Right ventricle myocardium inferior (tissue), 1 donor: ENCODE measurements at regions not wholly inside any gene's neighbourhood (a gene's known extent, or its start where the extent isn't known, plus 50 kb on each side); places are given as distances from the start of the nearest gene placed in this dataset.

Experiments used
- ATAC-seq: fragments of 200-7000 bp; cut with Tn5 transposase; one replicate; pipeline ENCODE4 v1.9.1; 2020; ENCODE audit warnings: mild to moderate bottlenecking, moderate library complexity
- DNase-seq: peaks from one replicate; pipeline ENCODE4 v3.0.0; 2021; ENCODE audit errors: missing footprints
- intact Hi-C: fragments of 100-400 bp; cut with DNase I; formaldehyde crosslinking; loops from one replicate; pipeline ENCODE4 v1.11.0; 2022
- donor health status: DM: no; HTN: yes; CAD: no; lungs with severe emphysema.

DNA sequence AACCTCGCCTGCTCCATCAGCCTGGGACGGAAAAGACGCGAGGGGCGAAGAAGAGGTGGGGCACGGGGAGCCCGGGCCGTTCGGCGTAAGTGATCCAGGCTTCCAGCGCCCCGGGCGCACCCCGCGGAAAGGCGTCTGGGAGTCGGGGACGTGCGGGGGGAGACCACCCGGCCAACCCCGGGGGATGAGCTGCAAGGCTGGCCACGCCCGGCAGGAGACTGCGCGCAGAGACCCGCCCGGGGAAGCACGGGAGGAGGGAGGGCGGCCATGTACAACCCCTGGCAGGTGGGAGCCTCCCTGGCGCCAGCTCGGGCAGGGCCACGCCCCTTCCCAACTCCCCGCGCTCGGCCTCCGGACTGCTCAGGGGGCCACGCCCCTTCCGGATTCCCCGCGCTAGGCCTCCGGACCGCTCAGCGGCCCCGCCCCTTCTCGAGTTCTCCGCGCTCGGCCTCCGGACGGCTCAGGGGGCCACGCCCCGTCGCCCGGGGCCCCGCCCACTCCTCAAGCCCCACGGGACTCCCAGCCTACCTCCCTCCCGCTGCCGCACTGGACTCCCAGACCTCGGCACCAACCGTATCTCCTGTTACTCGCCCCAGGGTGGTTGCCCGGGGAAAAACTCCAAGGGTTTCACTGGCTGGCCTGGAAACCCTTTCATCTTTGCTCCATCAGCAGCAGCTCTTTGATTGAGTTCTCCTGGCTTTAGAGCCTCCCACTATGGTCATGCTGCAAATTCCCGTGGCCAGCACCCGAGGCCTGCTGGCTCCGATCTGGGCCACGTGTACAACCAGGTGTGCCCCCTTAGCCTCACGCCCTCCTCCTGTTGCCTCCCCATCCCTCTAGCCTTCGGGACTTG, 284.4 kb downstream of the ZEB1 start:
- intact Hi-C loops, result loop anchor here (2.0 to 10.0 kb wide), 6 partner anchors 94 to 849 kb away; partner anchors contain the start of genes ZEB1 and ZNF438
- DNase-seq, result peak; percentile 97
- ATAC-seq, result peak; percentile 96

DNA sequence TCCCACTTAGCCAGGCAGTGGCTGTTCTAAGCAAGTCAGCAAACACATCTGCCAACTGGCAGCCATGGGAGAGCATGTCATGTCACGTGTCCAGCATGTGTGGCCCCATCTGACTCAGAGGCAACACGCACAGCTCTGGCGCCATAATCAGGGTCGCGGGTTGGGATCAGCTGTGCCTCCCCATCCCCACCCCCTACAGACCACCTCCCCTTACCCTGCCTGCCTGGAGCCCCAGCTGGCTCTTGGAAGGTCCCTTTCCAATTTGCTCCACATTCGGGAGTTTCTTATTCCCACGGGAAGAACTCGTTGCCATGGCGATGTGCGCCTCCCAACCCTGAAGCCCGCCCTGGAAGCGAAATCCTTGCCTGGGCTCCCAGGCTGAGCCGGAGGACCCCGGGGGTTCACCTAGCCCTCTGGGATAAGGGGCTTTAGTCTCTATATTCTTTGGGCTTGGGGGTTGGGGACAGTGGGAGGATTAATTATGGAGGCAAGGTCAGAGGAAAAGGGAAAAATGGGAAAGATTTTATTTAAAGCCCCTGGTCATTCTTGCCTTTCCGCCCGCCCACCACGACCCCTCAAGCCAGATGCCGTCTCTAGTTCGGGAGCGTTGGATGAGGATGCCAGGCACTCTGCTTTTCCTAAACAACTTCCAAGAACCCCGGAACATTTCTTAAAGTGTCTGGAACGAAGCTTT, 283.7 kb downstream of the ZEB1 start:
- intact Hi-C loops, result loop anchor here (2.0 to 10.0 kb wide), 6 partner anchors 95 to 848 kb away; partner anchors contain the start of genes ZEB1 and ZNF438
- DNase-seq (peak; percentile 91), ATAC-seq (peak; percentile 75)

DNA sequence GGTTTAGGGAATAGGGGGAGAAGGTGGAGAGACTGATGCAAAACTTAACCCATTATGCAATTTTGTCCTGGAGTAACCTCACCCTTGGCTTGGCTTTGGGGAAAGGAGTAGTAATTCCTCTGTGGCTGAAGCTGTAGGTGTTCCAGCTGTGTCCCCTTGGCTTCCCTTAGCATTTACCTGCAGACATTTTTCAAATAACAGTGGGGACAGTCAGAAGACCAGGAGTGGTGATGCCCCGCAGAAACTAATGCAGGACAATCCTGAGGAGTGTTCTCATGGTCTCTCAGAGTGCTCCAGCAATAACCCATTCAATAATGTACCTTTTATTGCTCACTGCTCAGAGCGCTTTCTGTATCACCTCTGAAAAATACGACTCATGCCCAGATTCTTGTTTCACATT, 282.1 kb downstream of the ZEB1 start:
- intact Hi-C loops, result loop anchor here (5.0 to 10.0 kb wide), 5 partner anchors 96 to 846 kb away; partner anchors contain the start of genes ZEB1 and ZNF438

DNA sequence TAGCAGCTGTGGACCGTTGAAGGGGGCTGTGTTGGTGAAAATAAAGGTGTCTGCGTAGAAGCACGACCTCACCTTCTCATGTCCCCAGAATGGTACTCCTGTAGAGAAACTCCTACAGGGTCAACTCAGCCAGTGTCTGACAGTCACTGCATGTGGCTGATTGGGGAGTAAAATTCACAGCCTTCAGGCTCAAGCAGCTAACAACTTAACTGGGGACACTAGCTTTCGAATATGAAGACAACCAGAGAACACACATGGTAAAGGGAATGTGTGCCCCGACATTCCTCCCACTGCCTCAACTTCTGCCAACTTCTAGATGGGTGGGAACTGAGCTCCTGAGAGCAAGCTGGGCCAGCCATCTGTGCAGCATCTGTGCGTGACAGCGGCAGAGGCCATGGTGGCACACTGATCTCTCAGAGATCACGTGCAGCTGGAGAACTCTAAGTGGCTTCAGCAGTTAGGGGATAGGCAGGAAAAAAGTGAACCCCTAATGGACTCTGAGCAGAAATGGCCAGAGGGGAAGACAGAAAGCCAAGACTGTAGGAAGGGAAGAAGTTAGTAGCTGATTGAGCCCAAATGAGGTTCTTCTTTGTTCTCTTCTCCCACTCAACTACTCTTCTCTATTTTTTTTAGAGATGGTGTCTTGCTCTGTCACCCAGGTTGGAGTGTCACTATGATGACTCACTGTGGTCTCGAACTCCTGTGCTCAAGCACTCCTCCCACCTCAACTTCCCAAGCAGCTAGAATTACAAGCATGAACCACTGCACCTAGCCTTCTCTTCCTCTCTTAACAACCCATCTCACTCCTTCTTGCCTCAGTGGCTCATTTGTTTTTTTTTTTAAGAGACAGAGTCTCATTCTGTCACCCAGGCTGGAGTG, 280.8 kb downstream of the ZEB1 start:
- ATAC-seq (no peak), DNase-seq (no peak)
- intact Hi-C loops, result loop anchor here (5.0 to 10.0 kb wide), 5 partner anchors 97 to 845 kb away; partner anchors contain the start of genes ZEB1 and ZNF438

More for the DNA sequence above, 282.1 kb downstream of the ZEB1 start:
- no peak for DNase-seq
- no peak for ATAC-seq

GRCh38 chr10:31596765-31597164, 277.7 kb downstream of the ZEB1 start:
- DNase-seq (no peak), ATAC-seq (no peak)
- intact Hi-C loops, result no loop called here

- no peak for DNase-seq
- intact Hi-C loops, result no loop called here
- no peak for ATAC-seq
Observed at GRCh38 chr10:31595992-31596391, 277.0 kb downstream of the ZEB1 start.

- no peak for ATAC-seq
- intact Hi-C loops, result no loop called here
- no peak for DNase-seq
Observed at GRCh38 chr10:31594347-31594873, 275.4 kb downstream of the ZEB1 start.

GRCh38 chr10:31593124-31593523, 274.1 kb downstream of the ZEB1 start:
- no peak for DNase-seq
- ATAC-seq, result no peak
- intact Hi-C loops, result no loop called here

- intact Hi-C loops, result no loop called here
- DNase-seq, result no peak
- no peak for ATAC-seq
Observed at GRCh38 chr10:31591569-31591968, 272.6 kb downstream of the ZEB1 start.

- no peak for DNase-seq
- intact Hi-C loops, result no loop called here
- ATAC-seq, result no peak
Observed at GRCh38 chr10:31590023-31590800, 271.2 kb downstream of the ZEB1 start.

DNA sequence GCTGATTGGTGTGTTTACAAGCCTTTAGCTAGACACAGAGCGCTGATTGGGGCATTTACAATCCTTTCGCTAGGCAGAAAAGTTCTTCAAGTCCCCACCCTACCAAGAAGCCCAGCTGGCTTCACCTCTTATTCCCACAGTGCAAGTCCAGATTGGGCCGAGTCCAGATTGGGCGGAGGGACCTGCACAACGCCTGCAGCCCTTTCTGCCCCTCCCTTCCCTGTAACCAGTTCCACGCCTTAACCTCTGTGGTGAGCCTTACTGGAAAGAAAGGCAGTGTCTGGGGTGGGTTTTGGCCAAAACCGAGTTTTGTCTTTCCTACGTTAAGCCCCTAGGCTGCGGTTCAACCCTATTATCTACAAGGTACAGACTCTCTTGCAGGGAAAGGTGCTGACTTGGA, 268.7 kb downstream of the ZEB1 start:
- intact Hi-C loops, result no loop called here
- DNase-seq (no peak), ATAC-seq (no peak)

- intact Hi-C loops, result no loop called here
- ATAC-seq, result peak; percentile 32
- peak; percentile 71 for DNase-seq
Observed at GRCh38 chr10:31586723-31587638, 268.0 kb downstream of the ZEB1 start.

DNA sequence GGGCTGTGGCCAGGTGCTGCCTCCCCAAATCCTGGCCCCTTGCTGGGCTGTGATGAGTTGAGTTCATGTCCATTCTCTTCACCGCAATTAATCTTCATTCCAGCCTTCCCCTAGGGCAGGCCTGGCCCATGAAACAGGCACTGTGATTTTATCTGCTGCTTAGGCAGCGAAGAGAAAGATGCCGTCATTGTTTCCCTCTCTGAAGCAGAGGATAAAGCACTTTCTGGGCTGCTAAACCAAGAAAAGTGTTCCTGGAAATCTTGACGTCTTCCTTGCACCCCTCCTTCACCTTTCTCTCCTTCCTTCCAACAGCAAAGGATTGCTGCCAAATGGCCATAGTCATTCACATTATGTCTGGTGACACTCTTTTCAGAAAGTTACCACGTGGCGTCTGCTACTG, 265.9 kb downstream of the ZEB1 start:
- ATAC-seq (no peak), DNase-seq (no peak)
- intact Hi-C loops, result loop anchor here (5.0 kb wide), 1 partner anchor 122 kb away; no protein-coding TSS in a partner anchor

GRCh38 chr10:31584098-31584631, 265.1 kb downstream of the ZEB1 start:
- no peak for DNase-seq
- ATAC-seq, result no peak
- intact Hi-C loops, result loop anchor here (5.0 kb wide), 1 partner anchor 123 kb away; no protein-coding TSS in a partner anchor

GRCh38 chr10:31583293-31583692, 264.3 kb downstream of the ZEB1 start:
- intact Hi-C loops, result loop anchor here (5.0 kb wide), 1 partner anchor 124 kb away; no protein-coding TSS in a partner anchor
- DNase-seq, result no peak
- peak; percentile 9 for ATAC-seq

DNA sequence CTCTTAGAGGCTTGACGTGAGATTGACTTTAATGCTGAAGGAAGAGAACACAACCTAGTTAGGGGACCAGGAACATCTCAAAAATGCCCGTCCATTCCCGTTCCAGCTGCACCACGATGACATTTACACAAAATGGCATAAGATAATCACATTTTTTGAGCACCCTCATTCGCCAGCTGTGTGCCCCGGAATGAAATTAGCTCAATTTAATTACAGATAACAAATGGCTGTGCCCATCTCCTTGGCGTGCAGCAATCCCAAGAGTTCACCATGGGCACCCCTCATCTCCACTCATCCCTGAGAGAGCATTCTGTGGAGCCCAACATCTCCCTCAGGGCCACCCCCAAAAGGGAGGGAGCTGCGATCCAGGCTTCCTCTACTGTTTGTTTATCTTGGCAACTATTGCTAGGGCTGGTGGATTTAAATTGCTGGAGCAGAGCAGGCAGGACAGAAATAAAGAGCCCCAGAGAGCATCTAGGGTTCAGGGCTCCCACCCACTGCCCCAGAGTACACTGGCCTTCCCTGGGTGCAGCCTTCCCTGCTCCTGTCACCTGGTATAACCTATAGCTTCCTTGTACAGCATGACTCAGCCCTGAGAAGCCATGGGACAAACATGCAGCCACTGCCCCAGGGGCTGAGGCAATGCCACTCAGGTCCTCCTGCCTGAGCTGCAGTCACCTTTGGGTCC, 263.5 kb downstream of the ZEB1 start:
- ATAC-seq, result peak; percentile 73
- peak; percentile 68 for DNase-seq
- intact Hi-C loops, result loop anchor here (5.0 kb wide), 1 partner anchor 125 kb away; no protein-coding TSS in a partner anchor
